Body of pancreas (tissue), 4 donors: ENCODE measurements at regions not wholly inside any gene's neighbourhood (a gene's known extent, or its start where the extent isn't known, plus 50 kb on each side); places are given as distances from the start of the nearest gene placed in this dataset.

Source experiments
- CTCF ChIP-seq, 7 experiments: fragments of 450-650 bp in 4 of 7; fragments of 200-600 bp in 3 of 7; sonication (generic) in 3 of 7; IDR thresholded peaks; one replicate each; pipeline ENCODE4 v1.5.1; 2016 to 2019; ENCODE audit warnings: antibody characterized with exemption in 7 of 7
- POLR2A ChIP-seq, 3 donors: fragments of 450-650 bp; IDR thresholded peaks; one replicate each; pipeline ENCODE4 v1.6.1; 2016; ENCODE audit warnings: antibody characterized with exemption in 3 of 3, mild to moderate bottlenecking in 2 of 3

- TF ChIP-seq CTCF (IDR thresholded peaks at IDR 0.05) = no peak
- no peak for TF ChIP-seq POLR2A (IDR thresholded peaks at IDR 0.05)
Measured at GRCh38 chr11:23318670-23319069, 458.4 kb upstream of the CCDC179 start.
